ENCODE measurements at regions not wholly inside any gene's neighbourhood (a gene's known extent, or its start where the extent isn't known, plus 50 kb on each side); places are given as distances from the start of the nearest gene placed in this dataset.

GRCh38 chr1:57866998-57867397, 443.1 kb upstream of the DAB1 start:
- TF ChIP-seq, protein P1, sequence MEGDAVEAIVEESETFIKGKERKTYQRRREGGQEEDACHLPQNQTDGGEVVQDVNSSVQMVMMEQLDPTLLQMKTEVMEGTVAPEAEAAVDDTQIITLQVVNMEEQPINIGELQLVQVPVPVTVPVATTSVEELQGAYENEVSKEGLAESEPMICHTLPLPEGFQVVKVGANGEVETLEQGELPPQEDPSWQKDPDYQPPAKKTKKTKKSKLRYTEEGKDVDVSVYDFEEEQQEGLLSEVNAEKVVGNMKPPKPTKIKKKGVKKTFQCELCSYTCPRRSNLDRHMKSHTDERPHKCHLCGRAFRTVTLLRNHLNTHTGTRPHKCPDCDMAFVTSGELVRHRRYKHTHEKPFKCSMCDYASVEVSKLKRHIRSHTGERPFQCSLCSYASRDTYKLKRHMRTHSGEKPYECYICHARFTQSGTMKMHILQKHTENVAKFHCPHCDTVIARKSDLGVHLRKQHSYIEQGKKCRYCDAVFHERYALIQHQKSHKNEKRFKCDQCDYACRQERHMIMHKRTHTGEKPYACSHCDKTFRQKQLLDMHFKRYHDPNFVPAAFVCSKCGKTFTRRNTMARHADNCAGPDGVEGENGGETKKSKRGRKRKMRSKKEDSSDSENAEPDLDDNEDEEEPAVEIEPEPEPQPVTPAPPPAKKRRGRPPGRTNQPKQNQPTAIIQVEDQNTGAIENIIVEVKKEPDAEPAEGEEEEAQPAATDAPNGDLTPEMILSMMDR (IDR thresholded peaks at IDR 0.05 in 8 of 11, conservative IDR thresholded peaks at IDR 0.05 in 3 of 11) = no peak
- TF ChIP-seq POLR2AphosphoS5 (IDR thresholded peaks at IDR 0.05) (no peak), POLR2A (IDR thresholded peaks at IDR 0.05) (no peak)

All from spleen (tissue), 7 donors.